Activated CD4-positive, alpha-beta T cell treated with anti-CD3 and anti-CD28 coated beads for 4 hours (primary cell): ENCODE measurements at regions not wholly inside any gene's neighbourhood (a gene's known extent, or its start where the extent isn't known, plus 50 kb on each side); places are given as distances from the start of the nearest gene placed in this dataset.

Source experiments
- DNase-seq, 2 donors: peaks; one replicate each; pipeline ENCODE4 v3.0.0-alpha.2; 2020

DNA sequence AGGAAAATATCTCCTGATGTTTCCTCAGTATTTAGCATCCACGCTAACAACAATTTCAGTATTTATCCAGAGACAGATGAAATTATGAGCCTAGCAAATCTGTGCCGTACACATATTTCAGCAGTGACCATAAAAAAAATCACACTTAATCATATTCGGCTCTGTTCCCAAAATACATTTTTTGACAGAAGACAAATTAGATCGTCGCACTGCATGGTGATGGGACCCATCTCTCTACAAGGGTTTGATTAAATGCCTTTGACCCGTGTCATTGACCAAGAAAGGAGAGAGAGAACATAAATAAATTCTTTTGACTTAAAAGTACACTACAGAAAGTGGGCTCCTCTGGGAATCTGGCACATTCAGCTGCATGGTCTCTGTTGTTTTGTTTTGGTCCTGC lies 215.3 kb upstream of the SEMA6D start:
- no peak for DNase-seq

DNA sequence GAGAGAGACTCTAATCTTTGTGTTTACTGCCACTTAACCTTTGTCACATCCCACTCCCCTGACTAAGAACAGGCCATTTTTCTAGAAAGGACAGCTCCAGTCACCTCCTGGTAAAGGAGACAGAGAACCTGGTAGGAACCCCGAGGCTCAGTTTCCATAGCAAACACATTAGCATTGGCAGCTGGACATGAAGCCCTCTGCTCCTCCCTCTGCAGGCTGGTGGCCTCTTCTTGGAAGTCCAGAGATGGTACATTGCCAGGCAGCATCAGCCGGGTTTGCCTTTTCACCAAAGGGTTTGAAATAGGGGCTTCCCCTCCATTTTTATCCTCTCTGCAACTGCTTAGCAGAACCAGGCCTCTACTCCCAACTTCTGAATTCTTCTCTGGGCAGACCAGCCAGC lies 213.4 kb upstream of the SEMA6D start:
- no peak for DNase-seq

DNA sequence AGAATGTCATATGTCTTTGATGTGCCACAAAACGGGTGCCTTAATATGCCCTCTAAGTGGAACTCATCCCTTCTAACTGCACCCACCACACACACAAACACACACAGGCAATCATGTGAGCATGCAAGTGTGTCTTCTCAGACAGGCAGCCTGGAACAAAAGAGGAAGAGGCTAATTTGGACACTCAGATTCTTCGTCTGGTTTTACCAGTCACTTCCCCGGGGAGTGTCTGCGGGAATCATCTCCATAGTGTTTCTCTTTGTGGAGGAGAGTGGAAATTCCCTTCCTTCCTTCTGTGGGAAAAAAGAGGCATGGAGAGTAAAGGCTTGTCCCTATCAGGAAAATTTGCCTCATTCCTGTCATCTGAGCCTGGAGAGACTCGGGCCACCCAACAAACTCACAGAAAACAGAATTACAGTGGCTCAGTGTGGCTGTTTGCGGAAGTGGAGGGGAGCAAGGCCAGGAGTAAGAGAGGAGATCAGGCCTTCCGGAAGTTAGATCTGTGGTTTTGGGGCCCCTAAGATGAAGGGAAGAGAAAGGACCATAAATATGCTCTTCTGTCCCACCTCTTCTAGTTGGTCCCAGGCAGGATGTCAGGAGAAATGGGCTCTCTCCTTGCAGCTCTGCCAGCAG lies 212.6 kb upstream of the SEMA6D start:
- no peak for DNase-seq

DNA sequence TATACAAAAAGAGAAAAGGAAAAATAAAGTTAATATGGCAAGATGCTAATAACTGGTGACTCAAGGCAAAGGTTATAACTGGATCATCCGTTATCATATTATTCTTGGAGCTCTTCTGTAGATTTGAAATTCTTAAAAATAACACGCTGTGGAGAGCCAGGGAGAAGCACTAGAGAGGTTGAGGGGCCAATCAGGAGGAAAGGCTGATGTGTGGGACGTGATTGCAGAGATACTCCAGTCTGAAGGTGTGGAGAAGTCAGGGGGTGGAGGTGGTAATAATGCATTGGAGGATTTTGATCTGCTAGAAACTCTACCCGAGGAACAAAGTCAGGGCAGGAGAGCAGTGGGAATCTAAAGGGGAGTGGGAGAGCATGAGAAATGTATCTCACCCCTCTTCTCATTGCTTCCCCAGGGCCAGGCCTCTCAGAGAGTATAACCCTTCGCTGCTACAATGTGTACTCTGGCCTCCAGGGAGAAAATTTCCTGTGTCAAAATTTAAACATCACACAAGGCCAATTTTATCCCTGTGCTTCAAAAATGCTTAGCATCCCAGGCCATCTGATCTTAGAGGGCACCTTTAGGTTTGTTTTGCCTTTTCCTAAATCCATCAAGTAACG lies 211.5 kb upstream of the SEMA6D start:
- no peak for DNase-seq

DNA sequence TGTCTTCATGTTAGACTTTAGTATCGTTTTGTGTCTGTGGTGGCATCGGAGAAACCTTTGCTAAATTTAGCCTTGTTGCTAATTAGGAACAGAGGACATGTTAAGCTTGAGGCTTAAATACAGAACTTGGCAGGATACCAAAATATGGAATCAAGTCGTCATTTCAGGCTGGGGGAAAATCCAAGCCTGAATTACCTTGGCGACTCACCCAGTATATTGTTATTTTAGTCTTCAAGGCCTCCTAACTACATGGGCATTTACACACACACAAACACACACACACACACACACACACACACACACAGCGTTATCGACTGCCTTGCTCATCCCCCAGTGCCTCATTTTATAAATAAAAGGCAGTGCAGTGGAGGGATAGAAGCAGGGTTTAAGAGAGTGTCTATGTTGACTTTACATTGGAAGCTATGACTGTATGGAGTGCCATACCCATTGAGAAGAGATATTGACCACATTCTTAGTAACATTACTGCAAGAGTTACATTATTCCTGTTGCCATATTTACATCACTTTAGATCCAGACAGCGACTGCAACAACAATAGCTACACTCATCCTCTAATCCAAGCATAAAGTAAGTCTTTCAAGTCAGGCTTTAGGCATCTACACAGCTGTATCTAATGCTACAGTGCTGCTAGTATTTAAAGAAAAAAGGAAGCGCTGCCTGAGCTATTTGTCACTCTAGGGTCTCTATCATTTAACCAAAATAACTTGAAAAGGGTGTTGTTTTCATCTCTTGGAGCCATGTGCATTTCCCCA lies 210.8 kb upstream of the SEMA6D start:
- no peak for DNase-seq

DNA sequence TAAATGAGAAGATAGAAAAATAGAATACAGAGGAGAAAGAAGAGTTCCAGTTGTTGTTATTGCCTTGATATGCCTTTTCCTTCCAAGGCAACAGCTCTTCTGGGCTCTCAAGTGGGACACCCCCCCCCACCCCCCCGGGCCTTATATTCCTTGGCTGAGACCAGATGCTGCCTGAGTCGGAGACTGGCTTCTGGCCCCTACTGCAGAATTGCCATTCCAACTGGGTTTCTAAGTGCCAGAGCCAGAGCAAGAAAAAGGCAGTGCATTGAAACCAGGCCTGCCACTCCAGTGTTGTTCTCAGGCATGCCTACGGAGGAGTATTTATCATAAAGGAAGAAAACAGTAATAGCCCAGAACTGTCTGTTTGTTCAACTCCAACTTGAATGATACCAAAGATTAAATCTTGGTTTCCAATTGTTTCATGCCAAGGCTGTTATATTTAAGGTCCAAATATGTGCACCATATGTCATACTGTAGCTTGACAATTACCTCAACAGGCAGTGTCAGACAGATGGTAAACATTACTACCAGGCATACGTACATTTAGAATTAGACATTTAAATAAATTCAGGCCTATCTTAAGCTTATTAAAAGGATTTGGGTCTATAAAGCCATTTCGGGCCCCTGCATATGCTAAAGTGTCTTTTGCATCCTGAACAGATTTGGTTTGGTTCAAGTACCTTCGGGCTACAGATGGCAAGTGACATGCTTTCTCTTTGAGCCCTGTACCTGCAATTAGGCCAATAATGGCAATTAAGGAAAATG lies 209.9 kb upstream of the SEMA6D start:
- no peak for DNase-seq

DNA sequence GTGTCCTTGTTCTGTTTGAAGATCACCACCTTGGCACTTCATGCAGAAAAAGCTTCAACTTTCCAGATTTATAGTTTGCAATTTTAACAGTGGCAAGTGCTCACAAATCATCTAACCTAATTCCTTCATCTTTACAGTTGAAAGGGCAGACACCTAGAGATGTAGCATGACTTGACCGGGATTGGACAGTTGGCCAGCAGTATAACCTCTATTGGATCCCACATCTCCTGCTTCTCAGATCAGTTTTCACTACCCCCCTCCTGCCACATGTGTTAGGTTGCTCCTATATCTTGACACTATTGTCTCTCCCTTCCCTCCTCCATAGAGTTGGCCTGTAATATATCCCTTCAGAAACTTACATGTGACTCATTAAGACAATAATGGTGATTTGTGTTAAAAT lies 206.0 kb upstream of the SEMA6D start:
- DNase-seq: no peak

DNA sequence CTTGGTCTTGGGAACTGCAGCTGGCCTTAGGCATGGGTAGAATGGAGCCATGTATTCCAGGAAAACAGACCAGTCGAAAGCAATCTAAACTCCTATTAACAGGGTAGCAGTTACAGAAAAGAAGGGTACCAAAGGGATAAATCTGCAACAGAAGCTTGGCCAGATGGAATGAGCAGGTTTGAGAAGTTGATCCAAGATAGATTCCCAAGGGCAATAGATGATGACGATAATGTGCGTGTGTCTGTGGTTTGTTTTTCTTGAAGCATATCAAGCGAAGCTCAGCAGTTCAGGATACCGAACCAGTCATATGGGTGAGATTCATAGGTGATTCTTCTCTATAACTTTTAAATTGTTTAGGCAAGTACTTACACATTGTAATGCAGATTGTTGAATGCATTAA lies 203.8 kb upstream of the SEMA6D start:
- DNase-seq: no peak

DNA sequence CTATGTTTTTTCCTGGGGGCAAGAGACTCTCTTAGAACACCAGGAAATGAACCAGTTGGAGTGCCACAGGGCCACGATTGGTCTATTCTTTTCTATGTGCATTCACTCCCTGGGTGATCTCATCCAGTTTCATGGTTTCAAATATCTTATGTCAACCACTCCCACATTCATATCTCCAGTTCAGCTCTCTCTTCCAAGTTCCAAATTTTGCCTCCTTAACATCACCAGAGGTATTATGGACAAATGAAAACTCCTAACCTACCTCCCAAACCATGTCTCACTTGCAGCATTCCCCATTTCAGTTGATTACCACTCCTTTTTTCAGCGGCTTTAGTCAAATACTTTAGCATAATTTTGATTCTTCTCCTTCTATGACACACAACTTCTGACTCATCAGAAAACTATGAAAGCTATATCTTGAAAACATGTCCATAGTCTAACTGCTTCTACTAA lies 203.1 kb upstream of the SEMA6D start:
- no peak for DNase-seq

DNA sequence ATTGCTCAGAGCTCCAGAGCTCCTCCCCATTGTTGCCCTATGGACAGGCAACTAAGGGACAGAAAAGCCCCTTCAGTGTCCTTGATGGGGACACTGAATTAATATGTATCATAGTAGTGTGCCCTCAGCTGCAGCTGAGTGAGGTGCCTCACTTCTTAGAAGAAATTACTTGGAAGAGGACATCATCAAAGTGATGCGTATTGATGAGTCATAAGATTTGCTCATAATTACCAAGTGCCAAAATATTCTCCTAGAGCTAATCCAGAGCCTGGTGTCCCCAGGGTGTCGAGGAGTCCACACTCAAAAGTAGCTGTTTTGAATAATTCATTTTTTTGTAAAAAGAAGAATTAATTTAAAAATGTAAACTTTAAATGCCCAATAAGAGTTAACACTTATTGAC lies 200.7 kb upstream of the SEMA6D start:
- no peak for DNase-seq

DNA sequence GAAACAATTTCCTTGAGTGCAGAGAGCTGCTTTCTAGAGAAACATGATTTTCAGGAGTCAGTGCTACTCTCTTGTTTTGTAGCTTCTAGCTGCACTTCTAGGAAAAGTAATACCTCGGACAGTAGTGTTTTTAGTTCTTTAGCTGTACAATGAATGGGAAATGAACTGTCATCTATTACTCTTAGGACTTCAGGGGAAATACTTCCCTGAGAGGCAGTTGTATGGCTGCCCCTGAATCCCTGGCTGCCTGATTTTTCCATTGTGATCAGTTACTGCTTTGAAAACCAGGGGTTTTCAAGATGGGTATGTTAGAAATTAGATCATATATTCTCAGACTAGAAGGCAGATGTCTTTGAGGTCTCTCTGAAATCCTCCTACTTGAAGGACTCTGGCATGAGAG lies 200.3 kb upstream of the SEMA6D start:
- DNase-seq: no peak

DNA sequence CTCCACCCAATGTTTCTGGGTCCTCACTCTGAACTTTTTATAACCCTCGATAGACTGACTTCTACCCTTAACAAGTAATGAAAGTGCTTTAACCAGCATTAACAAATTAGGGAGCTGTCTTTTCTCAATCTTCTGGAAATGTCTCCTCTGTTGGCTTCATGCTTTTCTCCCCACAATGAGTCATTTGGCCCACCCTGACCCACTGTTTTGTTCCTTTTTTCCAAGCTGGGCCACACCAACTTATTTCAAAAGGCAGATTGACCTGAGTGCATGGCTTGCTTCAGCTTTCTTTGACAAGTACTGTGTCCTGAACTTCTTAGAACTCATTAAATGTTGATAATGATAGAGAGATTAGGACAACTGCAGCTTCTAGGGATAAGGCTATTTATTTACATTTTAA lies 199.6 kb upstream of the SEMA6D start:
- DNase-seq: no peak

DNA sequence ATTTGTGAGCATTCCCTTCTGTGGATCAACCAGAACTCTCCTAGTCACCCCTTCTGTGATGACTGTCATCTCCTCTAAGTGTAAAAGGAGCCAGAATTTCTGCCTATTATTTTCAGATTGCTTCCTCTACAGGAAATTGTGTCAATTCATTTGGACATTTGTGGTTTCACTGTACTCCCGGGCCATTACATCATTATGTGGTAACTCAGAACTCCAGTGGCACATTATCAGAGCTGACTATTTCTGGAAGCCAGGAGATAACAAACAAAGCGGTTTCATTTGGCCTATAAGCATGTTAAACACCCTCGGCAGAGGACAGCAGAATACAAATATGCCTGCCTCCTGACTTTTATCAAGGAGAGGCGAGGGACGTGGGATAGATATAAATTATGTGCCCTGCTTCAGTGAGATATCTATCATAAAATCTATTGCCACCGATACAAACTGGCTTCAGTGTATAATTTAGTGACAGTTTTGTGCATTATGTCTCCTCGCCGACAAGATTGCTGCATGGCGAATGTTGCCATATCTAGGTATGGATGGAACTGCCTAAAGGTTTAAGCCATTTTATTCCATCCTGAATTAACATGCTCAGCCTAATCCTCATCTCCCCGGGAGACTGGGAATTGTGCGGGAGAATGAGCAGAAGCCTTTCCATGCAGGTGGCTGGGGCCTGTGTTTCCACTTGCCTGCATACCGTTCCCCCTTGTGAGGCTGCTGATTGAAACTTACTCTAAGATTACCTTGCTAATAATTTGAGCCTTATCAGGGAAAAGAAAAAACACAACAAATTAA lies 193.4 kb upstream of the SEMA6D start:
- no peak for DNase-seq

DNA sequence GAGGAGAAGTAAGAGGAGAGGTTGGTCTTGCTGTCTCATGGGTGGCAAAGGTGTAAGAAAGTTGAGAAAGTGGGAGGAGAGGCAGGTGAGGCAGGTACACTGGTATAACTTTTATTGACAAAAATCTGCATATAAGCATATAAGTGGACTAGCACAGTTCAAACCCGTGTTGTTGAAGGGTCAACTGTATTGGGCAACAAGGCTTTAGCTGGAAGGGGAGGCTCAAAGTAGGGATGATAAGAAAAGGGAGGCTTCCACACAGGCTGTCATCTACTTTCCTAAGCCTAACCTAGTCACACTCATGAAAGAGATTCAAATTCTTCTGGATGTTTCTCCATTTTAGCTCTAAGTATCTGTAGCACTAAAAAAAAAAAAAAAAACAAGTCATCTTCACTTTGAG lies 188.1 kb upstream of the SEMA6D start:
- no peak for DNase-seq

DNA sequence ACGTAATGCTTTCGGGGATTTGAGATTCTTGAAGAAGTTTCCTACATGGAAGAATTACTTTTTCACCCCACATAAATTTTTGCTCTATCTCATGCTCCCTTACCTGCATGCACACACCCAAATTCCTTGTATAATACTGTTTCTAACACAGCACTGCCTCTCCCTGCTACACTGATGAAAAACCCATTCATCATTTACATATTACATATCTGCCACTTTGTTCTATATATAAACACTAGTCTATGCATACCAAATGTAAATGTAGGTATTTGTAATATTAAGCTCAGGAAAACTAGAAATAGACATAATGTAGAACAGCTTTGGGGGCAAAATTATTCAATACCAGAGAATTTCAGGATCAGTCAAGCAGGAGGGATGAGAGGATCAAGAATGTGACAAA lies 182.6 kb upstream of the SEMA6D start:
- no peak for DNase-seq

DNA sequence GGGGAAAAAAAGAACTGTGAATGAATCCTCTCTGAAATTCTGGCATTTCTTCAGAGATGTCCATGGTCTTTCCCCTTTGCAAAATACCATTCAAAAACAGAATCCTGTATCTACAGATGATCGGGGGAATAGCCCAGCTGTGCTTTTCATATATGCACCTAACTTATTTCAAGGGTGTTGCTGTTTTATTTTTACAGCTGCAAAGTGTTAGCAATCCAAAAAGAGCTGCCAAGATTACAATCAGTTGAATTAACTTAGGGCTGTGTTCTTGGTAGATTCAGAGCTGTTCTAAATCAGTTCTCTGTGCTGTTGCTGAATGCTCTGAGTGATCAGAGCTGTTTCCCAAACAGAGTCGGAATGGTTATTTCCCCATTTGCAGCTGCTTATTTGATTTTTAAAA lies 175.7 kb upstream of the SEMA6D start:
- DNase-seq: no peak

DNA sequence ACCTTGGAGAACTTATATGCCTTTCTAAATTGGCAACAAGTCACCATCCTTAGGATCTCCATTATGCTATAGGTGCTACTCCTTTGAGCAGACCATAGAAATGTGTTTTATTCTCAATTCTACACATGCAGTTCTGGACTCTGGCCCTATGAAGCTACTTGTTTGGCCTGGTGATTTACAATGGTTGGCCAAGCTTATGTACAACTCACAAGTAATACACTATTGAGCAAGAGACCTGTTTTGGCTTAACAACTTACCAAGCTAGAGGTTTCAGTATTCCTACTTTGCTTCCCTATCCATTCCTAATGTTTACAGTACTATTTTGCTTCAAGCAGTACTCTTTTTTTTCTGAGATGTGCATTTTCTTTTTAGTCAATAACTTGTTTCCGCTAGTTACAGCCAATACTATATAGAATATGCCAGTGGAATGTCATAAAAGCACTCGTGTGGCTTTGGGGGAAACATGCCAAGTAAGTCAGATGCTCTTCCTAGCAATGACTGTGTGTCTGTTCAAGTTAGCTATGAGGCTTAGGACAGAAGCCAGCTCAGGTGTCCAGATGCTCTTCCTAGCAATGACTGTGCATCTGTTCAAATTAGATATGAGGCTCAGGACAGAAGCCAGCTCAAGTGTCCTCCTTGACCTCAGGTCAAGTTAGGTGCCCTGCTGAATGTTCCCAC lies 174.9 kb upstream of the SEMA6D start:
- no peak for DNase-seq

DNA sequence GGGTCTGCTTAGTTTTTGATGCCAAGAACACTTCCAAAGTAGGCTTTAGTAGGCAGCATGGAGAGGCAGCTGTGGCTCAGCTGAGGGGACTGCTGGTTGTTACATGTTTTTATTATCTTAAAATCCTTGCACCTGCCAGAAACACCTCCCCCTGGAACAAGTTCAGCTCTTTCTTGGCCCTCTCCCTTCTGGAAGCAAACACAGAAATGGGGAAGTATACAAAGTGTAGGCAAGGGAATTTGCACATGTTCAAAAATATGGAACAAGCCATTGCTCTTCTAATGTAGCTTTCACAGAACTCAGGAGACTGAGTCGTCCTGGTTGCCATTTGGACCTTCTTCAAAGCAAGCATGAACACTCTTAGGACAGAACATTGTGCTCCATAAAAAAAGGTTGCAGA lies 169.1 kb upstream of the SEMA6D start:
- no peak for DNase-seq

DNA sequence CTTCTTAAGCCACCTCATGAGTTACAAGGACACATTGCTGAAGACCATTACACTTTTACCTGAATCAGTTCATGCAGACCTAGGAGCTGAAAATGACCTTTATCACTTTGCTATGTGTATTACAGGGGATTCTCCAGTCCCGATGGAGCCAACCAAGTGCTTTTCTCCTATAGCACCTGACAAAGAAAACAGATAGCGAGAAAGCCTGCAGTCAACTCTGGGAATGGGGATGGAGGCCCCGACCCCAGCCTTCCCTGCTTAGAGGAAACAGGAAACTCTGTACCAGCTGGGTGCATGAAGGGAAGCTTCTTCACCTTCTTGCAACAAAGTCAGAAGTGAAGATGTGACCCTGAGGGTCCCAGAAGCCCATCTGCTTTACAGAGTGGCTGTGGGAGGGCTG lies 168.3 kb upstream of the SEMA6D start:
- no peak for DNase-seq

DNA sequence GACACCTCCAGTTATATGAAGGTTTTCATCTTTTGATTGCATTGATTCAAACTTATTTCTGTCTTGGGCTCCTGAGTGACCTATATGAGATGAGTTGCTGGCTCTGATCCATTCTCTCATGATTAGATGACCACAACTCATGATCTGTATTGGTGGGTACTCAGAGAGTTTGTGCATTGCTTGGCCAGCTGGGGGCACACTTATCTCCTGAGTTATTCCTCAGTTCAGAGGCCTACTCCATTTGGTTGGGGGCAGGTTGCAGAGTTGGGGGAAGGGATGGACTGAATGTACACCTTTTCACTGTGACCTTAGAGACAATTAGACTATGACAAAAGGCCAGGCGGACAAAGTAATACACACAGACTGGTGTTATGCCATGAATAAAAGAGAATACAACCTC lies 166.2 kb upstream of the SEMA6D start:
- no peak for DNase-seq

DNA sequence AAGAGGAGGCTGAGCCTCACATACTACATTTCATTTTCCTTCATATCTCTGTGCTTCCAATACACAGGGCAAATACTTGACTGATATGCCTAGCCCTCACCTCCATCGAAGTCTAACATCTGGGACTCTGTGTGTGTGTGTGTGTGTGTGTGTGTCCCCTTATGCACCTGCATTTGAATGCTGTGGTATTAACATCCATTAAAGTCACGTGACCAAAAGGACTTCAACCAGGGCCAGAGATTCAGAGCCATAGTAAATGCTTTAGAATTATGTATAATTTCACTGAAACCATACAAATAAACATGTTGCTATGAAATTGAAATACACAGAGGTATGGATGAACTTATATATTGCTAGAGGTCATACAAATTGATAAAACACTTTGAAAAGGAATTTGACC lies 165.8 kb upstream of the SEMA6D start:
- no peak for DNase-seq

DNA sequence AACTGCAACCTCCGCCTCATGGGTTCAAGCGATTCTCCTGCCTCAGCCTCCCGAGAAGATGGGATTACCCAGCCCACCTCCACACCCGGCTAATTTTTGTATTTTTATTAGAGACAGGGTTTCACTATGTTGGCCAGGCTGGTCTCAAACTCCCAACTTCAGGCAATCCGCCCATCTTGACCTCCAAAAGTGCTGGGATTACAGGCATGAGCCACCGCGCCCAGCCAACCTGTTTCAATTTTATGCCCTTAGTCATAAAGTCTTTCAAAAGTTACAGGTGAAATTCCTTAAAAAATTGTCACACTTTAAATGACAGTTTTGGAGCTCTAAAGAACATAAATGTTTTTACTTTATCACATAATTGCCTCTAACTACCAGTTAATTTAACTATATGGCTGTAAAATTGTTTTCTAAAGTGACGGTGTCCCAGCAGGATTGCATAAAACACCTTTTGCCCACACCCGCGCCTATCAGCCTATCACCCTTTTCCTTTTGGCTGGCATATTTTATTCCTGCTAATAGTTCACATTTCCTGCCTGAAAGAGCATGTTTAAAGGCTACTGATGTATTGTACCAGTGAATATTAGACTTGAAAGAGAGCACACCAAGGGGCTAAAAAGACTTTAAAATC lies 164.2 kb upstream of the SEMA6D start:
- no peak for DNase-seq
